Astrocyte (in vitro differentiated cells and primary cell): ENCODE measurements at regions not wholly inside any gene's neighbourhood (a gene's known extent, or its start where the extent isn't known, plus 50 kb on each side); places are given as distances from the start of the nearest gene placed in this dataset.
A peak's percentile ranks its signal among the peaks of the same experiment; 100 is the strongest.

Source experiments
- DNase-seq: peaks from one replicate; pipeline ENCODE4 v3.0.0-alpha.2; 2010; ENCODE audit warnings: low read depth
- FAIRE-seq: peaks from 2 replicates; lab custom pipeline; 2011; peaks lifted over from hg19 to GRCh38; lab: Jason Lieb, UNC
- H2AFZ ChIP-seq: 2 replicates; pipeline ENCODE4 v1.6.0; 2012; ENCODE audit warnings: low read depth, low read length, inconsistent platforms
- H3K27ac ChIP-seq: 2 replicates; pipeline ENCODE4 v1.5.1; 2011; ENCODE audit warnings: low read depth, low read length, inconsistent platforms
- H3K27me3 ChIP-seq: 2 replicates; pipeline ENCODE4 v1.6.0; 2011; ENCODE audit warnings: low read length, inconsistent platforms; ENCODE audit not compliant: insufficient read depth
- H3K36me3 ChIP-seq: 2 replicates; pipeline ENCODE4 v1.5.1; 2011; ENCODE audit warnings: low read length, inconsistent platforms; ENCODE audit not compliant: insufficient read depth
- H3K4me1 ChIP-seq: 2 replicates; pipeline ENCODE4 v1.5.1; 2011; ENCODE audit warnings: low read length, inconsistent platforms; ENCODE audit not compliant: insufficient read depth
- H3K4me2 ChIP-seq: 2 replicates; pipeline ENCODE4 v1.6.0; 2012; ENCODE audit warnings: low read length, inconsistent platforms
- H3K4me3 ChIP-seq: 2 replicates; pipeline ENCODE4 v1.5.1; 2011; ENCODE audit warnings: low read depth, mild to moderate bottlenecking, low read length, inconsistent platforms; ENCODE audit not compliant: insufficient read depth
- H3K79me2 ChIP-seq: 2 replicates; pipeline ENCODE4 v1.6.0; 2012; ENCODE audit warnings: mild to moderate bottlenecking, low read length, inconsistent platforms; ENCODE audit not compliant: insufficient read depth
- H3K9ac ChIP-seq: 2 replicates; pipeline ENCODE4 v1.6.0; 2012; ENCODE audit warnings: mild to moderate bottlenecking, low read length, inconsistent platforms
- H3K9me3 ChIP-seq: 2 replicates; pipeline ENCODE4 v1.5.1; 2012; ENCODE audit warnings: low read depth, mild to moderate bottlenecking, low read length, inconsistent platforms; ENCODE audit not compliant: insufficient read depth
- H4K20me1 ChIP-seq: 2 replicates; pipeline ENCODE4 v1.6.0; 2012; ENCODE audit warnings: low read length, inconsistent platforms; ENCODE audit not compliant: insufficient read depth
- H3K27ac Mint-ChIP-seq: one replicate; pipeline ENCODE4 v1.8.0; 2021; ENCODE audit warnings: mild to moderate bottlenecking, mixed read lengths; ENCODE audit not compliant: unreplicated experiment
- H3K27me3 Mint-ChIP-seq: one replicate; pipeline ENCODE4 v1.8.0; 2021; ENCODE audit warnings: low read depth, mixed read lengths; ENCODE audit not compliant: unreplicated experiment
- H3K36me3 Mint-ChIP-seq: one replicate; pipeline ENCODE4 v1.8.0; 2021; ENCODE audit warnings: low read depth, mixed read lengths; ENCODE audit not compliant: unreplicated experiment
- H3K4me1 Mint-ChIP-seq: one replicate; pipeline ENCODE4 v1.8.0; 2021; ENCODE audit warnings: low read depth, mixed read lengths; ENCODE audit not compliant: unreplicated experiment
- H3K4me3 Mint-ChIP-seq: one replicate; pipeline ENCODE4 v1.8.0; 2021; ENCODE audit warnings: mild to moderate bottlenecking, moderate library complexity, mixed read lengths; ENCODE audit not compliant: unreplicated experiment
- H3K9me3 Mint-ChIP-seq: one replicate; pipeline ENCODE4 v1.8.0; 2021; ENCODE audit warnings: mild to moderate bottlenecking, mixed read lengths; ENCODE audit not compliant: unreplicated experiment
- CTCF ChIP-seq: IDR thresholded peaks from 2 replicates; pipeline ENCODE4 v1.5.1; 2011; ENCODE audit warnings: low read depth, mild to moderate bottlenecking, inconsistent platforms, low read length, moderate library complexity; ENCODE audit not compliant: insufficient read depth
- EZH2 ChIP-seq: IDR thresholded peaks from 2 replicates; pipeline ENCODE4 v1.6.1; 2012; ENCODE audit warnings: mild to moderate bottlenecking, low read length, inconsistent platforms; ENCODE audit not compliant: insufficient read depth

GRCh38 chr20:19115581-19115980, 96.9 kb upstream of the SLC24A3 start:
- Mint-ChIP-seq H3K27ac (no peak overlapping the region), H3K4me1 (no peaks in the 10 kb centered on the region), H3K9me3 (no peaks in the 10 kb centered on the region), H3K36me3 (no peaks in the 10 kb centered on the region), H3K27me3 (no peaks in the 10 kb centered on the region), H3K4me3 (no peak overlapping the region)
- Histone ChIP-seq H3K9ac (no peak overlapping the region), H2AFZ (no peak overlapping the region), H3K4me1 (no peaks in the 10 kb centered on the region), H4K20me1 (no peaks in the 10 kb centered on the region), H3K9me3 (peaks cover 8% of the 10 kb centered on the region), H3K27me3 (no peaks in the 10 kb centered on the region), H3K4me2 (no peak overlapping the region), H3K27ac (no peak overlapping the region), H3K36me3 (no peaks in the 10 kb centered on the region), H3K79me2 (no peaks in the 10 kb centered on the region), H3K4me3 (no peak overlapping the region)
- FAIRE-seq (no peak), DNase-seq (no peak)
- TF ChIP-seq CTCF = no peak
- no peak for TF ChIP-seq EZH2

GRCh38 chr20:19120011-19120410, 92.4 kb upstream of the SLC24A3 start:
- Histone ChIP-seq H3K36me3 (no peaks in the 10 kb centered on the region), H3K4me3 (no peak overlapping the region), H3K4me1 (no peaks in the 10 kb centered on the region), H3K9me3 (peaks cover 3% of the 10 kb centered on the region), H2AFZ (no peak overlapping the region), H3K27me3 (no peaks in the 10 kb centered on the region), H3K79me2 (no peaks in the 10 kb centered on the region), H3K27ac (no peak overlapping the region), H4K20me1 (no peaks in the 10 kb centered on the region), H3K9ac (no peak overlapping the region), H3K4me2 (no peak overlapping the region)
- Mint-ChIP-seq H3K36me3 (no peaks in the 10 kb centered on the region), H3K9me3 (no peaks in the 10 kb centered on the region), H3K4me1 (no peaks in the 10 kb centered on the region), H3K27me3 (no peaks in the 10 kb centered on the region), H3K4me3 (no peak overlapping the region), H3K27ac (no peak overlapping the region)
- no peak for DNase-seq
- TF ChIP-seq EZH2 (no peak), CTCF (no peak)
- no peak for FAIRE-seq

- Histone ChIP-seq H3K36me3 (no peaks in the 10 kb centered on the region), H3K27me3 (no peaks in the 10 kb centered on the region), H3K27ac (no peak overlapping the region), H3K79me2 (no peaks in the 10 kb centered on the region), H2AFZ (no peak overlapping the region), H3K4me2 (no peak overlapping the region), H3K4me3 (no peak overlapping the region), H3K9me3 (peaks cover 3% of the 10 kb centered on the region), H3K4me1 (no peaks in the 10 kb centered on the region), H3K9ac (no peak overlapping the region), H4K20me1 (no peaks in the 10 kb centered on the region)
- no peak overlapping the region for H3K27ac Mint-ChIP-seq
- peak; percentile 34 for FAIRE-seq
- H3K9me3 Mint-ChIP-seq = no peaks in the 10 kb centered on the region
- no peak overlapping the region for H3K4me3 Mint-ChIP-seq
- DNase-seq = no peak
- no peaks in the 10 kb centered on the region for H3K36me3 Mint-ChIP-seq
- no peaks in the 10 kb centered on the region for H3K4me1 Mint-ChIP-seq
- TF ChIP-seq CTCF (no peak), EZH2 (no peak)
- no peaks in the 10 kb centered on the region for H3K27me3 Mint-ChIP-seq
Observed at GRCh38 chr20:19120569-19120968, 91.9 kb upstream of the SLC24A3 start.
